HEK293T (cell line): ENCODE measurements at regions not wholly inside any gene's neighbourhood (a gene's known extent, or its start where the extent isn't known, plus 50 kb on each side); places are given as distances from the start of the nearest gene placed in this dataset.

ENCODE experiments used
- BHLHE40 ChIP-seq: fragments of 450-650 bp; IDR thresholded peaks from 2 replicates; pipeline ENCODE4 v1.6.1; 2016; ENCODE audit warnings: mild to moderate bottlenecking, moderate library complexity, borderline replicate concordance
- ELF4 ChIP-seq: fragments of 450-650 bp; IDR thresholded peaks from 2 replicates; pipeline ENCODE4 v1.6.1; 2017; ENCODE audit warnings: antibody characterized with exemption
- FOXA1 ChIP-seq: fragments of 450-650 bp; IDR thresholded peaks from 2 replicates; pipeline ENCODE4 v1.6.1; 2016; ENCODE audit warnings: mild to moderate bottlenecking
- FOXK2 ChIP-seq: fragments of 450-650 bp; IDR thresholded peaks from 2 replicates; pipeline ENCODE4 v1.6.1; 2016; ENCODE audit warnings: mild to moderate bottlenecking
- FOXM1 ChIP-seq: fragments of 450-650 bp; IDR thresholded peaks from 2 replicates; pipeline ENCODE4 v1.6.1; 2017; ENCODE audit warnings: mild to moderate bottlenecking, borderline replicate concordance
- L3MBTL2 ChIP-seq: fragments of 450-650 bp; conservative IDR thresholded peaks from 2 replicates; pipeline ENCODE4 v1.6.1; 2016; ENCODE audit warnings: mild to moderate bottlenecking
- NFRKB ChIP-seq: fragments of 450-650 bp; IDR thresholded peaks from 2 replicates; pipeline ENCODE4 v1.6.1; 2016; ENCODE audit warnings: mild to moderate bottlenecking, moderate library complexity
- SP1 ChIP-seq: fragments of 450-650 bp; IDR thresholded peaks from 2 replicates; pipeline ENCODE4 v1.6.1; 2017
- SUZ12 ChIP-seq: fragments of 450-650 bp; IDR thresholded peaks from 2 replicates; pipeline ENCODE4 v1.6.1; 2016; ENCODE audit warnings: mild to moderate bottlenecking
- TARDBP ChIP-seq: fragments of 450-650 bp; IDR thresholded peaks from 2 replicates; pipeline ENCODE4 v1.6.1; 2016
- ZNF384 ChIP-seq: fragments of 450-650 bp; IDR thresholded peaks from 2 replicates; pipeline ENCODE4 v1.6.1; 2016
- TF ChIP-seq, protein P1 (sequence below): fragments of 450-650 bp; IDR thresholded peaks from 2 replicates; pipeline ENCODE4 v1.6.1; 2016

DNA sequence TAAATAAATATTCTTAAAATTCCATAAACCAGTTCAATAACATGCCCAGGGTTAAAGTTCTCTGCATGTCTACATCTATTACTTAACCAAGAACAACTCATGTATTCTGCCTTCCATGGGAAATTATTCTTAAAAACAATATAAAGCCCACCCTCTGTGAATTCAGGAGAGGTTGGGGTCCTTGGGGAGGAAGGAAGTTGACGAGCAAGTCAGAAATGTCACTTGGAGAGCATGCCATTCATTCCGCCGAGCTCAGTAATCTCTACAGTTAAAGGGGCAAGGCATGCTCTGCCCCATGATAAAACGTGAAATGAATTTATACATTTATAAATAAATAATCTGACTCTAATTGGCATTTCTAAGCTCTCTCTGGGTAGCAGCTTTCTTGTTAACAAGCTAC lies 405.1 kb downstream of the TOX3 start:
- TF ChIP-seq, protein P1, sequence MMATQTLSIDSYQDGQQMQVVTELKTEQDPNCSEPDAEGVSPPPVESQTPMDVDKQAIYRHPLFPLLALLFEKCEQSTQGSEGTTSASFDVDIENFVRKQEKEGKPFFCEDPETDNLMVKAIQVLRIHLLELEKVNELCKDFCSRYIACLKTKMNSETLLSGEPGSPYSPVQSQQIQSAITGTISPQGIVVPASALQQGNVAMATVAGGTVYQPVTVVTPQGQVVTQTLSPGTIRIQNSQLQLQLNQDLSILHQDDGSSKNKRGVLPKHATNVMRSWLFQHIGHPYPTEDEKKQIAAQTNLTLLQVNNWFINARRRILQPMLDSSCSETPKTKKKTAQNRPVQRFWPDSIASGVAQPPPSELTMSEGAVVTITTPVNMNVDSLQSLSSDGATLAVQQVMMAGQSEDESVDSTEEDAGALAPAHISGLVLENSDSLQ, result no peak
- TF ChIP-seq ZNF384 (no peak), ELF4 (no peak), BHLHE40 (no peak), SP1 (no peak), FOXM1 (no peak), FOXA1 (no peak), NFRKB (no peak), FOXK2 (no peak), L3MBTL2 (no peak), TARDBP (no peak), SUZ12 (no peak)
